ENCODE measurements at regions not wholly inside any gene's neighbourhood (a gene's known extent, or its start where the extent isn't known, plus 50 kb on each side); places are given as distances from the start of the nearest gene placed in this dataset.

DNA sequence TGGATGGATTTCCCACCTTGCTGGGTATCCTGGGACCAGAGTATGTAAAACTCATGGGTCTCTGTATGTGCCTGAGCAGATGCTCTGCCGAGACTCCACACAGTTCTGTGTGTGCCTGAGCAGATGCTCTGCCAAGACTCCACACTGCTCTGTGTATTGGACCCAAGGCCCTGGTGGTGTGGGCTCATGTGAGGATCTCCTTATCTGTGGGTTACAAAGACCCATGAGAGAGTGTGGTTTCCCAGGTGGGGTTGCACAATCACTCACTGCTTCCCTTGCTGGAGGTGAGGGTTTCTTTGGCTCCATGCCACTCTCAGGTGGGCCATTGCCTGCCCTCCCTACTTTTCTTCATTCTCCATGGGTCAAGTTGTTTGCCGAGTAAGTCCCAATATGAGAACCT, 141.5 kb downstream of the TBC1D30 start:
- TF ChIP-seq, protein P1, sequence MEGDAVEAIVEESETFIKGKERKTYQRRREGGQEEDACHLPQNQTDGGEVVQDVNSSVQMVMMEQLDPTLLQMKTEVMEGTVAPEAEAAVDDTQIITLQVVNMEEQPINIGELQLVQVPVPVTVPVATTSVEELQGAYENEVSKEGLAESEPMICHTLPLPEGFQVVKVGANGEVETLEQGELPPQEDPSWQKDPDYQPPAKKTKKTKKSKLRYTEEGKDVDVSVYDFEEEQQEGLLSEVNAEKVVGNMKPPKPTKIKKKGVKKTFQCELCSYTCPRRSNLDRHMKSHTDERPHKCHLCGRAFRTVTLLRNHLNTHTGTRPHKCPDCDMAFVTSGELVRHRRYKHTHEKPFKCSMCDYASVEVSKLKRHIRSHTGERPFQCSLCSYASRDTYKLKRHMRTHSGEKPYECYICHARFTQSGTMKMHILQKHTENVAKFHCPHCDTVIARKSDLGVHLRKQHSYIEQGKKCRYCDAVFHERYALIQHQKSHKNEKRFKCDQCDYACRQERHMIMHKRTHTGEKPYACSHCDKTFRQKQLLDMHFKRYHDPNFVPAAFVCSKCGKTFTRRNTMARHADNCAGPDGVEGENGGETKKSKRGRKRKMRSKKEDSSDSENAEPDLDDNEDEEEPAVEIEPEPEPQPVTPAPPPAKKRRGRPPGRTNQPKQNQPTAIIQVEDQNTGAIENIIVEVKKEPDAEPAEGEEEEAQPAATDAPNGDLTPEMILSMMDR (IDR thresholded peaks at IDR 0.05; ENCODE audit: borderline replicate concordance): no peak
- intact Hi-C loops (cut with micrococcal nuclease): no loop called here

DNA sequence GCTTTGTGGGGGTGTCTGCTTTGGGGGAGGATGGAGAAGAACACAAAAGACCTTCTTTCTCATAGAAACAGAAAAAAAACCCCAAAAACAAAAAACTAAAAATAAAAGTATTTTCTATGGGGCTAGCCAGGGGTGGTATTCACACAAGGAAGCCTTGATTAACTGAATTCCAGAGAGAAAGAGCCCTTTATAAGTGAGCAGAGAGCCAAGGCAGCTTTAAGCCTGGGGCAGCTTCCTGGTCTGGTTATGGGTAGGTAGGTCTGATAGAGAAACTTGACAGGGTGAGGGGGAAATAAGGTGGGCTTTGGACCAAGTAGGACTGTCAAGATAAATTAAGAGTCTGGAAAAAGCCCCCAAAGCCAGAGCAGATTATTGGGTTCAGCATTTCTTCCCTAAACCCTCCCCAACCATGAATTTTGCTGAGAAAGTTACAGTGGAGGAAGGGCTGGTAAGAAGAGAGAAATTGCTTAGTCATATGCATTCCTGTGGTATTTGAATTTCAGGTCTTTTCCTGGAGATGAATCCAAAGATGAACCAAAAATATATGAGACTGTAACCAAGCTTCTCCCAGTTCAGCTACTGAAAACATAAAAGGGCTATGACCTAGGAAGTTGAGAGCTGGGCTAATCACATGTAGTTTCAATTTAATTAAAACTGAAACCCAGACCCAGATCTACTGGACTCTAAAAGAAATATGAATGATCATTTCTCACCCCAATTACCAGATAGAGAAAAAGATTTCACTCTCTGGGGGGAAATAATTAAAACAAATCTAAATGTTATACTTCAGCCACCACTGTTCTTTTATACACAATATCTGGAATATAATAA, 144.8 kb downstream of the TBC1D30 start:
- Histone ChIP-seq H3K9me3 (replicated peaks) (peaks cover 6% of the 10 kb centered on the region), H3K36me3 (no peaks in the 10 kb centered on the region), H3K4me3 (no peak overlapping the region), H3K4me1 (no peaks in the 10 kb centered on the region), H3K27ac (replicated peaks) (no peak overlapping the region), H3K27me3 (ENCODE audit: low read depth) (peaks cover 22% of the 10 kb centered on the region)
- DNase-seq: no peak
- intact Hi-C loops (cut with micrococcal nuclease): no loop called here
- TF ChIP-seq, protein P1 (IDR thresholded peaks at IDR 0.05; ENCODE audit: borderline replicate concordance): no peak

More for the DNA sequence above, 141.5 kb downstream of the TBC1D30 start:
- no peak overlapping the region for H3K4me3 ChIP-seq
- H3K27me3 ChIP-seq (ENCODE audit: low read depth): peaks cover 29% of the 10 kb centered on the region
- no peaks in the 10 kb centered on the region for H3K4me1 ChIP-seq
- no peak overlapping the region for H3K27ac ChIP-seq (replicated peaks)
- peaks cover 17% of the 10 kb centered on the region for H3K9me3 ChIP-seq (replicated peaks)
- no peak for DNase-seq
- H3K36me3 ChIP-seq: no peaks in the 10 kb centered on the region

DNA sequence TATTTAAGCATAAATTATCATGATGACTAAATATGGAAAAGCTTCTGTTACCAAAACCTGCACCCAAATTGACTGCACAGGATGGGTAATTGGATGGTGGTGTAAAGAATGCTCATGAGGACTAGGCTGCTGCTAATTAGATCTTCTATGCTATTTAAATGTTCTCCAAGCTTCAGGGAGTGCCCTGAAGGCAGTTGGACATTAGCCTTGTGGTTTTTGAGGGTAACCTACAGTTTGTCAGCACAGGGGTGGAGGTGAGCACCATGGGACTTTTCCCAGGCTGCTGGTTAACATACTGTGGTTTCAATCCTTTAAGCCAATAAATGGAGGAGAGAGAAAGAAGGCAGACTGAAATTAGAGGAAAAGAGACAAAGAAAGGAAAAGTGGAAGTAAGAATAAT, 145.0 kb downstream of the WIF1 start:
- intact Hi-C loops (cut with micrococcal nuclease): no loop called here
- TF ChIP-seq, protein P1 (IDR thresholded peaks at IDR 0.05; ENCODE audit: borderline replicate concordance): no peak

DNA sequence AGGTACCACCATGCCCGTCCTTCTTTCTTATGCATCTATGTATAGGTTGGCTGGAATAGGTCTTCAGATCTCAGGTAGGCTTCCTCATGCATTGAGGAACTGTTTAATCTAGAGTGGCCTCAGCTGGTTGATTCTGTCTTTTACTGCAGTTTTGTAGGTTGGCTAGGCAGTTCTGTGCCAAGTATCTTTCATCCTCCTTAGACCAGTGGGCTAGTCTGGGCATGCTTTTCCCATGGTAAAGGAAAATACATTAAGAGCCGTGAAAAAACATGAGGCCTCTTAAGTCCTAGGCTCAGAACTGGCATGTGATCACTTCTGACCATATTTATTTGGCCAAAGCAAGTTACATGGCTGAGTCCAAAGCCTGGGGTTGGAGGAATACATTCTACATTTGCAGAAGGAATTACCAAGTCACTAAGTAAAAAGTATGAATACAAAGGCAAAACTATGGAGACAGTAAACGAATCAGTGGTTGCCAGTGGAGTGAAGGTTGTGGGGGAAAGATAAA, 137.3 kb downstream of the WIF1 start:
- Histone ChIP-seq H3K4me1 (no peaks in the 10 kb centered on the region), H3K9me3 (replicated peaks) (peaks cover 35% of the 10 kb centered on the region), H3K36me3 (no peaks in the 10 kb centered on the region), H3K4me3 (no peak overlapping the region), H3K27ac (replicated peaks) (no peak overlapping the region), H3K27me3 (ENCODE audit: low read depth) (no peaks in the 10 kb centered on the region)
- TF ChIP-seq, protein P1 (IDR thresholded peaks at IDR 0.05; ENCODE audit: borderline replicate concordance): no peak
- intact Hi-C loops (cut with micrococcal nuclease): no loop called here
- no peak for DNase-seq

More for the DNA sequence above, 145.0 kb downstream of the WIF1 start:
- no peak overlapping the region for H3K4me3 ChIP-seq
- peaks cover 25% of the 10 kb centered on the region for H3K9me3 ChIP-seq (replicated peaks)
- H3K27me3 ChIP-seq (ENCODE audit: low read depth): no peaks in the 10 kb centered on the region
- H3K36me3 ChIP-seq: no peaks in the 10 kb centered on the region
- no peak for DNase-seq
- H3K4me1 ChIP-seq: no peaks in the 10 kb centered on the region
- H3K27ac ChIP-seq (replicated peaks): no peak overlapping the region

DNA sequence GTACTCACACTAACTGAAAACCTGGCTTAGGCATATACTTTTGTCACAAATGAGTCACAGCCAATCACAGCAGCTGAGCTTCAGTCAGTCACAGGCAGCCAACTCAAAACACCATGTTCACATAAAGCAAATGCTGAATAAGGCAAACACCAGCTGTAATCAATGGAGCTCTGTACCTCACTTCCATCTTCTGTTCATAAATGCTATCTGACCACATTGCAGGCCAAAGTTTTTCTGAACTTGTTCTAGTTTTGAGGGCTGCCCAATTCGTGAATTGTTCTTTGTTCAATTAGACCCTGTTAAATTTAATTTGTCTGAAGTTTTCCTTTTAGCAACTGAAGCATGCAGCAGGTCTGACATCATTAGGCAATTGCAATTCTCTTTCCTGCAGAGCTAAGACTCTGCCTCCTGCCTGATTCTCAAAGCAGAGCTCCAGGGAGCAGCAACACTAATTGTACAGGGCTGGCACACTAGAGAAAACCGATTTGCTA, 129.9 kb downstream of the WIF1 start:
- Histone ChIP-seq H3K27ac (replicated peaks) (no peak overlapping the region), H3K27me3 (ENCODE audit: low read depth) (peaks cover 23% of the 10 kb centered on the region), H3K9me3 (replicated peaks) (peaks cover 7% of the 10 kb centered on the region), H3K4me3 (no peak overlapping the region), H3K4me1 (no peaks in the 10 kb centered on the region), H3K36me3 (no peaks in the 10 kb centered on the region)
- no peak for DNase-seq
- TF ChIP-seq, protein P1 (IDR thresholded peaks at IDR 0.05; ENCODE audit: borderline replicate concordance): no peak
- intact Hi-C loops (cut with micrococcal nuclease): no loop called here
